ENCODE measurements at regions not wholly inside any gene's neighbourhood (a gene's known extent, or its start where the extent isn't known, plus 50 kb on each side); places are given as distances from the start of the nearest gene placed in this dataset.

- ChIA-PET POLR2A (interaction anchor here (0.6 kb wide), 1 partner anchor 98 kb away, joined by 3 read pairs; no protein-coding TSS in a partner anchor), CTCF (no interaction called here)
- Mint-ChIP-seq H3K4me1 (no peaks in the 10 kb centered on the region), H3K9me3 (no peaks in the 10 kb centered on the region), H3K27ac (no peak overlapping the region), H3K36me3 (ENCODE audit: low read depth) (no peaks in the 10 kb centered on the region), H3K4me3 (no peak overlapping the region), H3K27me3 (peaks cover 3% of the 10 kb centered on the region)
- DNase-seq = no peak
Measured at GRCh38 chr3:10764259-10765051, 51.6 kb upstream of the SLC6A11 start.

DNA sequence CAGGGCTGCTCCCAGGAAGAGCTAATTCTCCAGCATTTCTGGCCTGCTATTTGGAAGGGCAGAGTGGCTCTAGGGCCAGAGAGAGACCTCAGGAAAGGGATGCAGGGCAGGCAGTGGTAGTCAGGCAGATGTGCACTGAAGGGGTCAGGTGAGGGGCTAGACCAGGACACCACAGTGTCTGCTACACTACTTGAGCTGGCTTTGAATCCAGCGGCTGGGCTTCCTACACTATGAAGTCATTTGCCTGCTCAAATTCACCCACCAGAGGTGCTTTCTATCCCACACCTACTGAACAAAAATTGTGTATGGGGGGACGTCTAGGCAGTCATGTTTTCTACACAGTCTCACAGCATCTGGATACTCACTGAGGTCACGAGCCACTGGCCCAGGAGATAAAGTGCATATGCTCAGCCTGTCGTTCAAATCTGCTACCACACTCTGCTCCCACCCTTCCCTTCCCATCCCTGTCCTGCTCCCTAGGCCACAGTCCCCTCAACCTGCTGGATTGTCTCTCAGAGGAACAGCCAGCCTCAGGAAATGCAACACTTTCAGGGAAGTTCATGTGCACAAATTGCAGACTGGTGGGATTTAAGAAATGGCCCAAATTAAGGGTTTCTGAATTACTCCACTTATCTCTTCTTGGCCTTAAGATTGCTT lies 49.9 kb upstream of the SLC6A11 start:
- ChIA-PET CTCF (no interaction called here), POLR2A (no interaction called here)
- H3K27ac Mint-ChIP-seq = no peak overlapping the region
- H3K27me3 Mint-ChIP-seq = peaks cover 7% of the 10 kb centered on the region
- DNase-seq = no peak
- H3K4me3 Mint-ChIP-seq = no peak overlapping the region
- no peaks in the 10 kb centered on the region for H3K4me1 Mint-ChIP-seq
- no peaks in the 10 kb centered on the region for H3K36me3 Mint-ChIP-seq (ENCODE audit: low read depth)
- no peaks in the 10 kb centered on the region for H3K9me3 Mint-ChIP-seq

Measured in activated CD4-positive, alpha-beta T cell treated with anti-CD3 and anti-CD28 coated beads, Interleukin-2, amount 10 ng/mL, durations not matched to agents 7 days and 5 days (primary cell).